Glutamatergic neuron (in vitro differentiated cells): ENCODE measurements at regions not wholly inside any gene's neighbourhood (a gene's known extent, or its start where the extent isn't known, plus 50 kb on each side); places are given as distances from the start of the nearest gene placed in this dataset.

ENCODE experiments used
- DNase-seq: peaks from one replicate; pipeline ENCODE4 v3.0.0; 2022
- H3K27ac Mint-ChIP-seq: one replicate; pipeline ENCODE4 v1.8.0; 2020; ENCODE audit warnings: mild to moderate bottlenecking, mixed read lengths, inconsistent platforms; ENCODE audit not compliant: unreplicated experiment
- H3K27me3 Mint-ChIP-seq: one replicate; pipeline ENCODE4 v1.8.0; 2020; ENCODE audit warnings: mild to moderate bottlenecking, moderate library complexity, mixed read lengths, inconsistent platforms; ENCODE audit not compliant: unreplicated experiment
- H3K36me3 Mint-ChIP-seq: one replicate; pipeline ENCODE4 v1.8.0; 2020; ENCODE audit warnings: mild to moderate bottlenecking, mixed read lengths, inconsistent platforms; ENCODE audit not compliant: unreplicated experiment
- H3K4me1 Mint-ChIP-seq: one replicate; pipeline ENCODE4 v1.8.0; 2020; ENCODE audit warnings: mild to moderate bottlenecking, low read depth, mixed read lengths, inconsistent platforms; ENCODE audit not compliant: unreplicated experiment
- H3K4me3 Mint-ChIP-seq: one replicate; pipeline ENCODE4 v1.8.0; 2020; ENCODE audit warnings: mild to moderate bottlenecking, mixed read lengths, inconsistent platforms; ENCODE audit not compliant: unreplicated experiment
- H3K9me3 Mint-ChIP-seq: one replicate; pipeline ENCODE4 v1.8.0; 2020; ENCODE audit warnings: mild to moderate bottlenecking, moderate library complexity, mixed read lengths, inconsistent platforms; ENCODE audit not compliant: unreplicated experiment
- CTCF ChIP-seq: fragments of 200-600 bp; sonication (generic); IDR thresholded peaks from one replicate; pipeline ENCODE4 v1.5.0; 2021; ENCODE audit not compliant: partially characterized antibody, unreplicated experiment

- Mint-ChIP-seq H3K4me3 (no peak overlapping the region), H3K27ac (no peak overlapping the region), H3K27me3 (no peaks in the 10 kb centered on the region), H3K9me3 (no peaks in the 10 kb centered on the region), H3K4me1 (no peaks in the 10 kb centered on the region), H3K36me3 (no peaks in the 10 kb centered on the region)
- TF ChIP-seq CTCF, result no peak
- no peak for DNase-seq
Observed at GRCh38 chr14:82602794-82603193, 1069.1 kb upstream of the SEL1L start.

DNA sequence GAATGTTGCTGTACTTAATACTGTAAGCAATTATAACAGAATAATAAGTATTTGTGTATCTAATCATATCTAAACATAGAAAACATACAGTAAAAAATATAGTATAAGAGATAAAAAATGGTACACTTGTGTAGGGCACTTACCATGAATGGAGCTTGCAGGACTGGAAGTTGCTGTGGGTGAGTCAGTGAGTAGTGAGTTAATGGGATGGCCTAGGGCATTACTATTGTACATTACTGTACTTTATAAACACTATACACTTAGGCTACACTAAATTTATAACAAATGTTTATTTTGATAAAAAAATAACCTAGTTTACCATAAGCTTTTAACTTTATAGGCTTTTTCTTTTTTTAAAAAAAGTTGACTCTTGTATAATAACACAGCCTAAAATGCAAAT, 1071.2 kb upstream of the SEL1L start:
- Mint-ChIP-seq H3K36me3 (no peaks in the 10 kb centered on the region), H3K4me1 (no peaks in the 10 kb centered on the region), H3K27ac (no peak overlapping the region), H3K27me3 (no peaks in the 10 kb centered on the region), H3K9me3 (no peaks in the 10 kb centered on the region), H3K4me3 (no peak overlapping the region)
- TF ChIP-seq CTCF, result no peak
- DNase-seq, result no peak

GRCh38 chr14:82621881-82622450, 1088.3 kb upstream of the SEL1L start:
- DNase-seq, result no peak
- Mint-ChIP-seq H3K9me3 (no peaks in the 10 kb centered on the region), H3K4me1 (no peaks in the 10 kb centered on the region), H3K27ac (no peak overlapping the region), H3K36me3 (no peaks in the 10 kb centered on the region), H3K27me3 (no peaks in the 10 kb centered on the region), H3K4me3 (no peak overlapping the region)
- no peak for TF ChIP-seq CTCF

- no peak for TF ChIP-seq CTCF
- Mint-ChIP-seq H3K9me3 (no peaks in the 10 kb centered on the region), H3K4me1 (no peaks in the 10 kb centered on the region), H3K27ac (no peak overlapping the region), H3K4me3 (no peak overlapping the region), H3K27me3 (no peaks in the 10 kb centered on the region), H3K36me3 (no peaks in the 10 kb centered on the region)
- DNase-seq, result no peak
Observed at GRCh38 chr14:82626156-82627066, 1092.8 kb upstream of the SEL1L start.

- TF ChIP-seq CTCF, result no peak
- peaks cover 5% of the 10 kb centered on the region for H3K36me3 Mint-ChIP-seq
- no peak overlapping the region for H3K4me3 Mint-ChIP-seq
- no peak overlapping the region for H3K27ac Mint-ChIP-seq
- DNase-seq, result no peak
- no peaks in the 10 kb centered on the region for H3K27me3 Mint-ChIP-seq
- H3K9me3 Mint-ChIP-seq, result no peaks in the 10 kb centered on the region
- H3K4me1 Mint-ChIP-seq, result no peaks in the 10 kb centered on the region
Observed at GRCh38 chr14:82635915-82636314, 1102.3 kb upstream of the SEL1L start.
